ENCODE measurements at regions not wholly inside any gene's neighbourhood (a gene's known extent, or its start where the extent isn't known, plus 50 kb on each side); places are given as distances from the start of the nearest gene placed in this dataset.

DNA sequence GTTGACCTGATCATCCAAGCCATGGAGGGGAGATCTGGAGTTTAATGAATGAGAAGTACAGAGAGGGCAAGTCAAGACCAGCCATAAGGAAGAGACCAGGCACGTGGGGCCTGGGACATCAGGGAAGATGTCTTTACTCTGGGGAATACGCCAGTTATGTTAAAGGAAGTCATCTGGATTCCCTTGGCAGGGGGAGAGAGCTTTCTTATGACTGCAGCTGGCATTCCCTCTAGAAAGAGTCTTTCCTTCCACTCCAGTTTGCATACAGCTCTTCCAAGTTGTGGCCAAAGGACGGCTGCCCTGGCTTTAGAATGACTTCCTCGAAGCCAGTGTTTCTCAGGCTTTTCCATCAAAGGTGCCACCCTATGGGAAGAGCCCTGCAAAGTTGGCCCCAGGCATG lies 93.6 kb upstream of the AGBL1 start:
- DNase-seq, result no peak

DNA sequence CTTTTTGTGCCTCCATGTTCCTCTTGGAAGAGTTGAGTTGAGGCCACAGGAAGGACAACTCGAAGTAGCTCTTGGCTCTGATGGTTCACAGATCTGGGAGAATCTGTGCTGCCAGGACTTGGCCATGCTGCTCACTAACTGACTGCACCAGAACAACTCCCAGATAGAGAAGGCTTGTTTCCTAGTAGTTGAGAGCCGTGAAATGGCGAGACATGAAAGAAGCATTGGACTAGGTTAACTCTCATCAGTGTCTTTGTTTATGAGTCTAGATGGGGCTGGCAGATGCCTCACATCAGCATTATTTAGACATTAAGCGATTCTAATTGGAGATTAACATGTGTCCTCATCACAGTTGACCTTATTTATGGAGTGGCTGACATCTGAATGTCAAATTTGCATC lies 92.9 kb upstream of the AGBL1 start:
- DNase-seq, result peak; percentile 50

DNA sequence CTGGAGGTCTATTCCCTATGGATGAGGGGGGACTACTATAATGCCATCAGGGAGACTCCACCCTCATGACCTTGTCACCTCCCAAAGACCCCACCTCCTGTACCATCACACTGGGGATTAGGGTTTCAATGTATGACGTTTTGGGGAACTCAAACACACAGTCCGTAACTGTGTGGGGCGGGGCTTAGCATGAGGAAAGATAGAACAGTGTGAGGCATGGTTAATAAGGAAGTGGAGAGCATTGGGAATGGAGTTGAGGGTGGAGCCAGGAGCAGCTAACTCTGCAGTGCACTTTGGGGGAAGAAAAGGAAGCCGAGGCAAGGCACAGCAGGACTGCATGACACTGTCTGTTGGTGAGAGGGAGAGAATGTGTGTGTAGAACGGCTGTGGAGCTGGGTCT lies 90.9 kb upstream of the AGBL1 start:
- DNase-seq, result no peak

DNA sequence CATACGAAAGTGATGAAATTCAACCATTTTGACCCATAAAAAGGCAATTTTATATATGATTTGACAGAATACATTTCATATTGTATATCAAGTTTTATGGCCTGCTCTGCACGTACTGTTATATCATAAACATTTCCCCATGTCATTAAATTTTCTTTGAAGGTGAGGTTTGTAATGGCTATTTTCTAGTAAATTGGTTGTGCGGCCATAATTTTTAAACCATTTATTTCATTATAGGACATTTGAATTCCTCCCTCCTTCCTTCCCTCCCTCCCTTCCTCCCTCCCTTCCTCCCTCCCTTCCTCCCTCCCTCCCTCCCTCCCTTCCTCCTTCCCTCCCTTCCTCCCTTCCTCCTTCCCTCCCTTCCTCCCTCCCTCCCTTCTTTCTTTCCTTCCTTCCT lies 87.4 kb upstream of the AGBL1 start:
- no peak for DNase-seq

DNA sequence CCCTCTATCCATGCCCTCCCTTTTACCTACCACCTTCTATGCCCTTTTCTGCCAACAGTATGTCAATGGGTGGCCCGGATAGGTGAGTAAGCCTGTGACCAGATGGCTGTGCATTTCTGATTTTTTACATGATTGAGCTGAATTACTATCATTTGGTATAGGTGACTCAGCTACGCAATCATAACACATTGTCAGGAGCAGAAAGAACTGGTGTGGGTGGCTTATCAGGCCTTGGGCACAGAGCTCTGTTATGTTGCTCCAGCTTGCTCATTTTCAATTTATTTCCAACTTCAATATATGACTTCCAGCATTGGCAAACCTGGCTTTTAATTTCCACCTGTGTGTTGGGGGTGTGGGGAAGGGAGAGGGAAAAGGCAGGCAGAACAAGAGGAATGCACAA lies 86.6 kb upstream of the AGBL1 start:
- no peak for DNase-seq

DNA sequence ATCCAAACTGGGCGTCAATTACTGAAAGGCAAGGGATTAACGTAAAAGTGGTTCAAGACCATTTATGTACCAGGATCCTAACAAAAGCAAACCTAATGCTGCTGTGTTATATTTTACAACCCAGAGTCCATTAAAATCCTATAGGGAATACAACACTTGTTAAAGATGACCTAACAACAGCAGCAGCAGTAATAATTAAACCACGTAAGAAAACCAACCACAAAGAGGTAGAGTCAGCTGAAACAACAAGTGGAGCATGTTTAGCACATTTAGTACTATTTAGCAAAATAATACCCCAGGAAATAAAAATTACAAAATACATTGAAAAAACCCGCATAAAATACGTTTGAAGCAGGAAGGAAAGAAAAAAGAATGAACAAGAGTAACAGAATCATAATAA lies 82.1 kb upstream of the AGBL1 start:
- no peak for DNase-seq

DNA sequence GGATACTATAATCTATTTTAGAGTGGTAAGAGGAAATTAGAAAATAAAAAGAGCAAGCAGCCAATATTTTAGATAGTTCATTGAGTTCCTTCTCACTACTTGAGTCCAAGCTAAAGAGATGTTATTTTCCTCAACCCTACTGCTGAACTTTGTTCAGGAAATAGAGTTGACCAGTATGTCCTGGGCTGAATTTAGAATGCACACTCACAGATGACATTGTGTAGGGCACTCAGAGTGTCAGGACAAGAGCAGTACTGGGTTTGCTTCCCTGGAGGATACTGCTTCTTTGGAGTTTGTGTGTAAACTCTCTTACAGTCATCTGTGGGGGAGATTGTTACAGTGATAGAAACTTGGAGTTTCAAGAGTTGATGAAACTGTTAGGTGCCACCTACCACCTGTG lies 80.0 kb upstream of the AGBL1 start:
- DNase-seq, result no peak

DNA sequence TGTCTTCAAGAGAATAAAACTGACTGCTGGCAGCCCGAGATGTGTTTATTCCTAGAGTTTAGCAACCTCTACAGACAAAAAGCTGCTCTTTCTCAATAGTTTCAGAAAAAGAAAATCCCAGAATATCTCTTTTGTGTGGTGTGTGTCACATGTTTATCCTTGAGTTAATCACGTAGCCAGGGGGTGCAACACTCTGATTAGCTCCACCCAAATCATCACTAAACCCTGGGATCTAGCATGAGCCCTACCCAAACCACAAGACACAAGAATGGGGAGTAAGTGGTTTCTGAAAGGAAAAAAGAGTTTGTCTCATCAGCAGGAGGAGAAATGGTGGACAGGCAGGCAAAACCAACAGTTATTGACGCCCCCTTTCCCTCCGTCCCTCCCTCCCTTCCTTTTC lies 78.5 kb upstream of the AGBL1 start:
- DNase-seq, result peak; percentile 25

DNA sequence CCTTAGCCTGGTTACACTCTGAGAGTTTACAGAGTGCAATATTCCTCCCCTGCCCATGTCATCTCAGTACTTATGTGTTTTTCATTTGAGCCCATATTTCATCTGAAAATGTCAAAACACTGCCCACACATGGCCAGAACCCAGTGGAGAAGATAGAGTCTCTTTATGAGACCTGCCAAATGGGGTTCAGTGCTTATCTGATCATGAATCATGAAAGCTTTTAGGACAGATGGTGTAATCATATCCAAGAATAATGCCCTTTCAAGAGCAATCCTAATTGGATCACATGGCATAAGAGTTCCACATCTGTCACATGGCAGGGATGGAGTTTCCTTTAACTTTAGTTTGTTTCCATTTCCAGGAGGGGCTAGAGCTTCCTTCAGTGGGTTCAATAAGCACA lies 77.2 kb upstream of the AGBL1 start:
- peak; percentile 99 for DNase-seq

DNA sequence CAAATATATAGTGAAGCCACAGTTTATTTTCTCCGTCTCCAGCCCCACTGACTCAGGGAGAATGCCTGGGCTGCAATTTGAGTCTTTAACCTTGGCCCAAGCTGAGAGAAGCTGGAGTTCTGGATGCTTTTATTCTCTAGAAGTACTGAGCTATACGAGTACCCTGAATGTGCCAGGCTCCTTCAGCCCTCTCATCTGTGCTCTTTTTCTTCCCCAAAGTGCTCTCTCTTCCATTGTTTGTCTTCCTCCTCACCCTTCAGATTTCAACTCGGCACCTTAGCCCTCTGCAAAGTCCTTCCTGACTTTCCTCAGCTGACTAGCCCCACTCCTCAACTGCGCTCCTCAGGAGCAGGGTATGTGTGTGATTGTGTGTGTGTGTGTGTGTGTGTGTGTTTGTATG lies 75.6 kb upstream of the AGBL1 start:
- DNase-seq, result no peak

DNA sequence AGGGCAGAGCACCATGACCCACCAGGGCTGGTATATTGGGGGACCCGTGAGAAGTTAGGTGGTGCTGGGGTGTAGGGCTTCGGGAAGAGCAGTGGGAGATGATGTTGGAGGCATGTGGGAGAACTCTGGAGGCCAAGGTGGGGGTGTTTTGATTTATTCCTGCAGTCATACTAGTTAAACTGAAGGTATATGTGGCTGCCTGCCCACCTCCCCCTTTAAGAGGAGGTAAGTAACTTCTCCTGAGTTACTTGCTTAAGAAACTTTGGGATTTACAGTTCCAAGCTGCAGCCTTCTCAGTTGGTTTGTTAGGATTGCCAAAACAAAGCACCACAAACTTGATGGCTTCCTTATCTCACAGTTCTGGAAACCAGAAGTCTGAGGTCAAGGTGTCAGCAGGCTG lies 73.1 kb upstream of the AGBL1 start:
- DNase-seq, result no peak

DNA sequence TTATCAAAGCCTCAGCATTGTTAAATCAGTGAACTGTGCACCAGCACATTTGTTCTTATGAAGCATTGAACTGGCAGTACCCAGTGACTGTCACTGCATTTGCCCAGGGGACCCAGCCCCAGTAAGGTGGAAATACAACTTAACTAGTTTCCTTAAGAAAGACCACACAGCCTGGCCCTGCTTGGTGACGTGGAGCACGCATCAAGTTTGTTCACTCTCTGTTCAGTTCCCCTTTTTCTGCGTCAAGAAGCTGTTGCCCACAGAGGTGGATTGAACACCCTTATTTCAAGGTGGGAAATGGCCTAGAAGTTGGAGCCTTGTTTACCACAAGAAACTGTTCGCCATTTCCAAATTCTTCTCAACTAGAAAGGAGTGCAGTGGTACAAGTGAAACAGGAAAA lies 69.9 kb upstream of the AGBL1 start:
- no peak for DNase-seq

DNA sequence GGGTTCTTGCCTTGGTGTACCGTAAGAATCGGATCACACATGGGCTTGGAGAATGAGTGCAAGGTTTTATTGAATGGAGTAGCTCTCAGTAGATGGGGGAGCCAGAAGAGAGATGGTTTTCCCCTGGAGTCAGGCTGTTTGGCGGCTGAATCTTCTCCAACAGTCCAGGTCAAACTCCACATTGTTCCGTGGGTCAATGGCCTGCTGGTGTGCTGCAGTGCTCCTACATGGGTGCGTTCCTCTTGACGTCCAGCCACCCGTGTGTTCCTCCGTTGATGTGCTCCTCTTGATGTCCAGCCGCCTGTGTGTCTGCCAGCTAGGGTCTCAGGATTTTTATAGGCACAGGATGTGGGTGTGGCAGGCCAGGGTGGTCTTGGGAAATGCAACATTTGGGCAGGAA lies 69.3 kb upstream of the AGBL1 start:
- no peak for DNase-seq

DNA sequence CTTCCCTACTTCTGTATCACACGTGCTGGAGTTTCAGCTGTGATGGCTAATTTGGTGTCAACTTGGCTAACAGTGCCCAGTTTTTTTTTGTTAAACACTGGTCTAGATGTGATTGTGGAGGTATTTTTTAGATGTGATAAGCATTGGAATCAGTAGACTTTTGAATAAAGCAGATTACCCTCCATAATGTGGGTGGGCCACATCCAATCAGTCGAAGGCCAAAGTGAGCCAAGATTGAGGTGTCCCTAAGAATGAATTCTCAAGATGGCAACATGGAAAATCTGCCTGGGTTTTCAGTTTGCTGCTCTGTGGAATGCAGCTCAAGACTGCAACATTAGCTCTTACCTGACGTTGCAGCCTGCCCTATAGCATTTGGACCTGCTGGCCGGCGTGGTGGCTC lies 68.8 kb upstream of the AGBL1 start:
- DNase-seq, result no peak

DNA sequence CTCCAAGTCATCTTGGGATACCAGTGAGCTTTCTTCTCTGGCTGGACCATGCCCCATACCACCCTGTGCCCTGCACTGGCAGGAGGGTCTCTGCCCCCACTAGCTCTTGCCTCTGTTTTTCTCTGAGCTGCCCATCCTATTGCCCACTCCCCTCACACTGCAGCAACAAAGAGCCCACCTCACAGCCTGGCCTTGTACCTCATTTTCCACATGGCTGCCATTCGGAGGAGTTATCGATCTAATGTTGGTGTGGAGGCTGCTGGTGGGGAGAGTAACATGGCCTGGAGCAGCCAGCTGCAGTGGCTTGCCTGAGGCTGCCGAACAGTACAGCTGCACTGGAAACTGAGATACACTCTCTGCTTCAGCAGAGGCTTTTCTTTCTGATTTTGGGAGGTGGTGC lies 65.7 kb upstream of the AGBL1 start:
- no peak for DNase-seq

DNA sequence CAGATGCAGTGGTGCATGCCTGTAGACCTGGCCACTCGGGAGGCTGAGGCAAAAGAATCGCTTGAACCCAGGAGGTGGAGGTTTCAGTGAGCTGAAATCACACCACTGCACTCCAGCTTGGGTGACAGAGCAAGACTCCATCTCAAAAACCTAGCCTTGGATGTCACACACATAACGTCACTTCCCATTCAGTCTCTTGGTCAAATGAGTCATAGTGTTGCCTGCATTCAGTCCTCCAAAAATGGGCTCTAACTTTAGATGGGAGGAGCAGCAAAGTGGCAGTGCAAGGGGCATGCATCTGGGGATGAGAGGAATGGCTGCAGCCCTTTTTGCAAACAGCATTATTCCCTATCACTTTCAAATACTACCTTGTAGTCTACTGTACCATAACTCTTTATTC lies 62.9 kb upstream of the AGBL1 start:
- no peak for DNase-seq

DNA sequence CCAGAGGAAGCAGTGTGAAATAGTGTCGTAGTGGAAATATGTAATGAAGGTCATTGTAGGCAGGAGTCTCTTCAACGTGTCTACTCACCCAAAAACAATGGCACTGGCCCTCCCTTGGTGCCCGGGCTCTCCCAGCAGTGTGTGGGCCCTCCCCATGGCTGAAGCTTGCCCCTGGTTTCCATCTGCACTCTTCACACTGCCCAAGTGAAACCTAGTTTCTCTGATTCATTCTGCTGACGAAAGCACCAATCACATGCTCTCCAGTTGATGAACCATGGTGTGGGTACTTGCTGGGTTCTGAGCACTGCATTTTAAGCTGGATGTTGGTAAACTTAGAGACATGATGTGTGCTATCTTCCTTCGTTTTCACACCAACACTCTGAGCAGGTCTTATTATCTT lies 61.0 kb upstream of the AGBL1 start:
- no peak for DNase-seq

DNA sequence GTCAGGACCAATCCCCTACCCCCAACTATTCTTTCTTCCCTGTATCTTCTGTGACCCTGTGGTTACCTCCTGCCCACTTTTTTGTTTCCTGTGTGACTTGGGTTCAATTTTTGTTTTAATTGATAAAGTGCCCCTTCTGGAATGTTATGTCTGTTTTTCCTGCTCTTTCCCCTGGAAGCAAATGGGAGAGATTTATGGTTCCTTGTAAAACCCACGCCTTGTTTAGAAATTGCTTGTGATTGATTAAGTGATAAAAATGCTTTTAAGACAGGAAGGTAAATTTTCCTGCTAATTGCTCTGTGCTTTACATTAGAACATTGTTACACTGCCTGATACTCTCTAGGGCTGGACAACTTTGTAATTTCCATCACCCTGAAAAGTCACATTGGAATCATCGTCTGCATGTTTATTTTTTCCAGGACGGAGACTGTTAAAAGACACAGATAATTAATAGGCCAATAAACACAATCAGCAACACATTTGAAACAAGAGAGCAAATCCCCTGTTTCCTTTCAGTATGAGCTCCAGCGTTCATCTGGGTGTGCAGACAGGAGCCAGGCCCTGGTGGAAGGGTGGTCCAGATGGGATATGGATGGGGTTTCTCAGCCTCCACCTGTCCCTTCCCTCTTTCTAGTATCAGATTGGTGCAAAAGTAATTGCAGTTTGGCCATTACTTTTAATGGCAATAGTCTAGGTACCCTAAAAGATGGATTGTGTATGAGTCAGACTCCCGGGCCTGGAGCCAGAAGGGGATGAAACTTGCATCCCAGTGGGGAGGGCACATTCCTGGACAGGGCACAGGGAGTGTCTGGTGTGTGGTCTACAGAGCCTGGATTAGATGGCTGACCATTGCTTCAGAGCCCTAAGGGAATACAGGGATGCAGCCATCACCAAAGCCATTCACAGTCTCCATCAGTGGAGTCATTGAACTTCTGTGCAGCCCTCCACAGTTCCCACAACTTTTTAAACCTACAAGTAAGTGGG lies 58.1 kb upstream of the AGBL1 start:
- no peak for DNase-seq

DNA sequence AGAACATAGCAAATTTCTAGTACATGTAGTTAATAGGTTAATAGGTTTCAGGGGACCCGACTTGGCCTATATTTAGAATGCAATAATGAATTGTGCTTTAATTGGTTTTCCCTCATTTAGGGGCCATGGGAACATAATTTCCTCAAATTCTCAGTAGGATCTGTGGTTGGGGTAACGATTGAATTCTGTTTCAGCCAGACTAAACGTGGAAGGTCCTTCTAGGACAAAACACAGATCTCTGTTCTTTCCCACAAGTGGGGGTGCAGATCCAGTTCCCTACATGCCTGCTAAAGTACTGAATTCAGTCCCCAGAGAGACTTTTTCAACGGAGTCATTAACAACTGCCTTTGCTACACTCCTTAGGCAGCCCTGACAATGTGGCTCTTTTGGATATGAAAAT lies 50.7 kb upstream of the AGBL1 start:
- DNase-seq, result no peak
